DND-41 (cell line): ENCODE measurements at regions not wholly inside any gene's neighbourhood (a gene's known extent, or its start where the extent isn't known, plus 50 kb on each side); places are given as distances from the start of the nearest gene placed in this dataset.

Experiments
- ATAC-seq: fragments of 200-7000 bp; cut with Tn5 transposase; 3 replicates; pipeline ENCODE4 v1.9.1; 2021; ENCODE audit warnings: low read depth; ENCODE audit not compliant: insufficient read depth
- DNase-seq: peaks from one replicate; pipeline ENCODE4 v3.0.0-alpha.2; 2020
- H2AFZ ChIP-seq: 2 replicates; pipeline ENCODE4 v1.6.0; 2012; ENCODE audit warnings: low read depth, low read length
- H3K27ac ChIP-seq: 2 replicates; pipeline ENCODE4 v1.5.1; 2012; ENCODE audit warnings: low read length, inconsistent platforms
- H3K27me3 ChIP-seq: fragments of 200-600 bp; sonication (generic); 2 replicates; pipeline ENCODE4 v1.6.0; 2012; ENCODE audit warnings: low read length, mild to moderate bottlenecking, inconsistent platforms; ENCODE audit not compliant: insufficient read depth, poor library complexity
- H3K36me3 ChIP-seq: 2 replicates; pipeline ENCODE4 v1.5.1; 2012; ENCODE audit warnings: low read length, inconsistent platforms; ENCODE audit not compliant: insufficient read depth
- H3K4me1 ChIP-seq: 2 replicates; pipeline ENCODE4 v1.5.1; 2012; ENCODE audit warnings: mild to moderate bottlenecking, low read length; ENCODE audit not compliant: insufficient read depth
- H3K4me2 ChIP-seq: 2 replicates; pipeline ENCODE4 v1.6.0; 2012; ENCODE audit warnings: mild to moderate bottlenecking, moderate library complexity, low read length, inconsistent platforms; ENCODE audit not compliant: insufficient read depth
- H3K4me3 ChIP-seq, 2 experiments: fragments of 200-600 bp in 1 of 2; shearing (Covaris generic) in 1 of 2; 2 replicates each; pipeline ENCODE4 v1.5.1; 2012 to 2016; ENCODE audit warnings: inconsistent platforms in 2 of 2, low read length in 2 of 2, mild to moderate bottlenecking in 2 of 2, low read depth in 1 of 2, moderate library complexity in 1 of 2
- H3K79me2 ChIP-seq: 2 replicates; pipeline ENCODE4 v1.6.0; 2012; ENCODE audit warnings: low read length, inconsistent platforms; ENCODE audit not compliant: insufficient read depth
- H3K9ac ChIP-seq: 2 replicates; pipeline ENCODE4 v1.6.0; 2012; ENCODE audit warnings: low read depth, mild to moderate bottlenecking, inconsistent platforms, low read length, moderate library complexity
- H3K9me3 ChIP-seq: 2 replicates; pipeline ENCODE4 v1.5.1; 2012; ENCODE audit warnings: low read length, moderate library complexity, mild to moderate bottlenecking, inconsistent platforms; ENCODE audit not compliant: insufficient read depth, severe bottlenecking
- H4K20me1 ChIP-seq: 2 replicates; pipeline ENCODE4 v1.6.0; 2012; ENCODE audit warnings: low read length; ENCODE audit not compliant: insufficient read depth
- EZH2 ChIP-seq: IDR thresholded peaks from 3 replicates; pipeline ENCODE4 v1.6.1; 2012; ENCODE audit warnings: borderline replicate concordance, low read depth, mild to moderate bottlenecking, moderate library complexity, low read length, inconsistent platforms; ENCODE audit not compliant: severe bottlenecking
- TF ChIP-seq, protein P1 (sequence below): IDR thresholded peaks from 2 replicates; pipeline ENCODE4 v1.5.1; 2012; ENCODE audit warnings: borderline replicate concordance, low read length, moderate library complexity, mild to moderate bottlenecking; ENCODE audit not compliant: poor library complexity, severe bottlenecking; ENCODE audit errors: extremely low read depth

GRCh38 chr10:58996866-58997265, 179.6 kb upstream of the PHYHIPL start:
- Histone ChIP-seq H3K36me3 (no peaks in the 10 kb centered on the region), H3K4me2 (no peak overlapping the region), H2AFZ (no peak overlapping the region), H3K79me2 (no peaks in the 10 kb centered on the region), H3K9ac (no peak overlapping the region), H3K4me3 (no peak overlapping the region), H3K27ac (no peak overlapping the region), H4K20me1 (no peaks in the 10 kb centered on the region), H3K9me3 (no peaks in the 10 kb centered on the region), H3K4me1 (no peaks in the 10 kb centered on the region), H3K27me3 (no peaks in the 10 kb centered on the region)
- ATAC-seq, result no peak
- no peak for DNase-seq
- TF ChIP-seq, protein P1, sequence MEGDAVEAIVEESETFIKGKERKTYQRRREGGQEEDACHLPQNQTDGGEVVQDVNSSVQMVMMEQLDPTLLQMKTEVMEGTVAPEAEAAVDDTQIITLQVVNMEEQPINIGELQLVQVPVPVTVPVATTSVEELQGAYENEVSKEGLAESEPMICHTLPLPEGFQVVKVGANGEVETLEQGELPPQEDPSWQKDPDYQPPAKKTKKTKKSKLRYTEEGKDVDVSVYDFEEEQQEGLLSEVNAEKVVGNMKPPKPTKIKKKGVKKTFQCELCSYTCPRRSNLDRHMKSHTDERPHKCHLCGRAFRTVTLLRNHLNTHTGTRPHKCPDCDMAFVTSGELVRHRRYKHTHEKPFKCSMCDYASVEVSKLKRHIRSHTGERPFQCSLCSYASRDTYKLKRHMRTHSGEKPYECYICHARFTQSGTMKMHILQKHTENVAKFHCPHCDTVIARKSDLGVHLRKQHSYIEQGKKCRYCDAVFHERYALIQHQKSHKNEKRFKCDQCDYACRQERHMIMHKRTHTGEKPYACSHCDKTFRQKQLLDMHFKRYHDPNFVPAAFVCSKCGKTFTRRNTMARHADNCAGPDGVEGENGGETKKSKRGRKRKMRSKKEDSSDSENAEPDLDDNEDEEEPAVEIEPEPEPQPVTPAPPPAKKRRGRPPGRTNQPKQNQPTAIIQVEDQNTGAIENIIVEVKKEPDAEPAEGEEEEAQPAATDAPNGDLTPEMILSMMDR, result no peak
- no peak for TF ChIP-seq EZH2

- DNase-seq, result no peak
- no peak overlapping the region for H3K27ac ChIP-seq
- H3K4me2 ChIP-seq, result no peak overlapping the region
- H3K9ac ChIP-seq, result no peak overlapping the region
- H3K4me3 ChIP-seq, result no peak overlapping the region
- H3K4me1 ChIP-seq, result no peaks in the 10 kb centered on the region
- ATAC-seq, result no peak
- no peaks in the 10 kb centered on the region for H3K9me3 ChIP-seq
- TF ChIP-seq, protein P1, result no peak
- no peaks in the 10 kb centered on the region for H4K20me1 ChIP-seq
- H3K79me2 ChIP-seq, result no peaks in the 10 kb centered on the region
- no peaks in the 10 kb centered on the region for H3K27me3 ChIP-seq
- no peaks in the 10 kb centered on the region for H3K36me3 ChIP-seq
- H2AFZ ChIP-seq, result no peak overlapping the region
Measured at GRCh38 chr10:58998924-58999713, 177.3 kb upstream of the PHYHIPL start.

DNA sequence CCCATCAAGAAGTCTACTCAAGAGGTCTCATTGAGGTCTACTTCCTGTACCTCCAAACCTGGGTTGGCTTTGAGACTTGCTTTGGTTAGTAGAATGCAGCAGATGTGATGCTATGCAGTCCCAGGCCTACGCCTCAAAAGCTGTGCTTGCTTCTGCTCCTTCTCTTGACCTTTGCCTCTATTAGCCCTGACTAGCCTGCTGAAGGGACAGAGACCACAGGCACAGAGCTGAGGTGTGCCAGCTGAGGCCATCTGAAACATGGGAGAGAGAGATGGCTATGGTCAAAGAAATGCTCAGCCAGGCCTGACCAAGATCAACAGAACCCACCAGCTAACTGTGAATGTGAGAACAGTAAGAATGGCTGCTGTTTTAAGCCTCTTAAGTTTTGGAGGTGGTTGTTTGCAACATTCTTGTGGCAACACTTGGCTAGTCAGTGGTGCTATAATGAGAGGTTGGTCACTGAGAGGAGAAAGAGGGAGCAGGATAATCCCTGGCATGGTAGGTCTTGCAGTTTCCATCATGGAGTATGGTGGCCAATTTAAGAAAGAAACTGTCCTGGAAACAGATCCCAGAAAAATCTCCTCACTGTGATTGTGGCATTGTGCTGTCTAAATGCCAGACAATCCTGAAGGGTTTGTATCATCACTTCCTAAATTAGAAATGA, 176.1 kb upstream of the PHYHIPL start:
- ATAC-seq (no peak), DNase-seq (no peak)
- Histone ChIP-seq H3K4me2 (no peak overlapping the region), H3K4me1 (no peaks in the 10 kb centered on the region), H3K27ac (no peak overlapping the region), H3K9me3 (no peaks in the 10 kb centered on the region), H3K9ac (no peak overlapping the region), H3K4me3 (no peak overlapping the region), H3K79me2 (no peaks in the 10 kb centered on the region), H3K27me3 (no peaks in the 10 kb centered on the region), H4K20me1 (no peaks in the 10 kb centered on the region), H3K36me3 (no peaks in the 10 kb centered on the region), H2AFZ (no peak overlapping the region)
- TF ChIP-seq, protein P1, result no peak
